ENCODE measurements at regions not wholly inside any gene's neighbourhood (a gene's known extent, or its start where the extent isn't known, plus 50 kb on each side); places are given as distances from the start of the nearest gene placed in this dataset.
"Not testable (repeated sequence)": the region's sequence is repeated elsewhere in the genome, so short reads cannot be mapped to it uniquely, and the experiment has no call there.

GRCh38 chrX:34470507-34470906 lies 186.6 kb downstream of the TMEM47 start:
- Mint-ChIP-seq H3K27ac (no peak overlapping the region), H3K36me3 (no peaks in the 10 kb centered on the region), H3K4me1 (peaks cover 3% of the 10 kb centered on the region), H3K9me3 (no peaks in the 10 kb centered on the region), H3K4me3 (no peak overlapping the region), H3K27me3 (ENCODE audit: low read depth) (no peaks in the 10 kb centered on the region)
- no peak for DNase-seq (ENCODE audit: low spot score in 2 of 2, unreplicated experiment in 2 of 2)
- no peak for TF ChIP-seq CTCF (IDR thresholded peaks at IDR 0.05; ENCODE audit: unreplicated experiment)

- TF ChIP-seq CTCF (IDR thresholded peaks at IDR 0.05; ENCODE audit: unreplicated experiment): no peak
- peaks cover 5% of the 10 kb centered on the region for H3K9me3 Mint-ChIP-seq
- DNase-seq (ENCODE audit: low spot score in 2 of 2, unreplicated experiment in 2 of 2): no peak
- peaks cover 1% of the 10 kb centered on the region for H3K4me1 Mint-ChIP-seq
- no peaks in the 10 kb centered on the region for H3K27me3 Mint-ChIP-seq (ENCODE audit: low read depth)
- H3K36me3 Mint-ChIP-seq: no peaks in the 10 kb centered on the region
- no peak overlapping the region for H3K4me3 Mint-ChIP-seq
- H3K27ac Mint-ChIP-seq: no peak overlapping the region
These were observed 189.6 kb downstream of the TMEM47 start for GRCh38 chrX:34467437-34467836.

- H3K27ac Mint-ChIP-seq; H3K36me3 Mint-ChIP-seq; DNase-seq (ENCODE audit: low spot score in 2 of 2, unreplicated experiment in 2 of 2); H3K27me3 Mint-ChIP-seq (ENCODE audit: low read depth); H3K4me3 Mint-ChIP-seq; H3K4me1 Mint-ChIP-seq: not testable (repeated sequence)
- peaks cover 13% of the 10 kb centered on the region for H3K9me3 Mint-ChIP-seq
These were observed 193.9 kb downstream of the TMEM47 start for GRCh38 chrX:34463220-34463619.

- H3K9me3 Mint-ChIP-seq: peaks cover 29% of the 10 kb centered on the region
- not testable (repeated sequence) for H3K4me3 Mint-ChIP-seq; H3K27me3 Mint-ChIP-seq (ENCODE audit: low read depth); H3K27ac Mint-ChIP-seq; H3K36me3 Mint-ChIP-seq; H3K4me1 Mint-ChIP-seq; DNase-seq (ENCODE audit: low spot score in 2 of 2, unreplicated experiment in 2 of 2)
These were observed 199.2 kb downstream of the TMEM47 start for GRCh38 chrX:34457850-34458249.

- DNase-seq (ENCODE audit: low spot score in 2 of 2, unreplicated experiment in 2 of 2): no peak
- H3K4me1 Mint-ChIP-seq: no peaks in the 10 kb centered on the region
- TF ChIP-seq CTCF (IDR thresholded peaks at IDR 0.05; ENCODE audit: unreplicated experiment): no peak
- peaks cover 21% of the 10 kb centered on the region for H3K9me3 Mint-ChIP-seq
- no peak overlapping the region for H3K27ac Mint-ChIP-seq
- no peaks in the 10 kb centered on the region for H3K27me3 Mint-ChIP-seq (ENCODE audit: low read depth)
- H3K36me3 Mint-ChIP-seq: no peaks in the 10 kb centered on the region
- no peak overlapping the region for H3K4me3 Mint-ChIP-seq
These were observed 219.5 kb downstream of the TMEM47 start for GRCh38 chrX:34437586-34437985.

- TF ChIP-seq CTCF (IDR thresholded peaks at IDR 0.05; ENCODE audit: unreplicated experiment): no peak
- H3K4me1 Mint-ChIP-seq: no peaks in the 10 kb centered on the region
- no peak overlapping the region for H3K4me3 Mint-ChIP-seq
- no peak for DNase-seq (ENCODE audit: low spot score in 2 of 2, unreplicated experiment in 2 of 2)
- peaks cover 1% of the 10 kb centered on the region for H3K27me3 Mint-ChIP-seq (ENCODE audit: low read depth)
- H3K27ac Mint-ChIP-seq: no peak overlapping the region
- no peaks in the 10 kb centered on the region for H3K36me3 Mint-ChIP-seq
- H3K9me3 Mint-ChIP-seq: peaks cover 17% of the 10 kb centered on the region
These were observed 230.8 kb downstream of the TMEM47 start for GRCh38 chrX:34426334-34426733.

- no peak overlapping the region for H3K4me3 Mint-ChIP-seq
- H3K9me3 Mint-ChIP-seq: peaks cover 3% of the 10 kb centered on the region
- no peaks in the 10 kb centered on the region for H3K27me3 Mint-ChIP-seq (ENCODE audit: low read depth)
- TF ChIP-seq CTCF (IDR thresholded peaks at IDR 0.05; ENCODE audit: unreplicated experiment): no peak
- H3K36me3 Mint-ChIP-seq: no peaks in the 10 kb centered on the region
- H3K27ac Mint-ChIP-seq: no peak overlapping the region
- H3K4me1 Mint-ChIP-seq: peaks cover 4% of the 10 kb centered on the region
- no peak for DNase-seq (ENCODE audit: low spot score in 2 of 2, unreplicated experiment in 2 of 2)
These were observed 250.5 kb downstream of the TMEM47 start for GRCh38 chrX:34406580-34406979.
